GM19099 (cell line): ENCODE measurements at regions not wholly inside any gene's neighbourhood (a gene's known extent, or its start where the extent isn't known, plus 50 kb on each side); places are given as distances from the start of the nearest gene placed in this dataset.

ENCODE experiments used
- POLR2A ChIP-seq: IDR thresholded peaks from 3 replicates; pipeline ENCODE4 v1.6.1; 2011; ENCODE audit warnings: low read depth; ENCODE audit not compliant: insufficient read length; ENCODE audit errors: extremely low read depth

DNA sequence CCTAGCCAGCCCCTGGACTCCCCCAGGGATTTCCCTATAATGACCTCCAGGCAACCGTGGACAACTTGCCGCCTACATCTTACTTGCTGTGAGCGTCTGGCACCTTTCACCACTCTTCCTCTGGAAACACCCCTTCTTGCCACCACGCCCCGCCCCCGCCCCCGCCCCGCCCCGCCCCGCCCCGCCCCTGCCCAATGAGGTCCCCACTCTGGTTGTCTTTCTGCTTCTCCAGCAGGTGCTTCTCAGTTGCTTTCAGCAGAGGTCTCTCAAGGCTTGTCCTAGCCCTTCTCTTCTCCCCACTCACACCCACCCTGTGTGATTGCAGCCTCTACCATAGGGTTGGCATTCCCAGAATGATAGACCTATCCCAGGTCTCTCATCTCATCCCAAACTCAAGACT is 214.5 kb downstream of the EN1 start:
- no peak for TF ChIP-seq POLR2A

DNA sequence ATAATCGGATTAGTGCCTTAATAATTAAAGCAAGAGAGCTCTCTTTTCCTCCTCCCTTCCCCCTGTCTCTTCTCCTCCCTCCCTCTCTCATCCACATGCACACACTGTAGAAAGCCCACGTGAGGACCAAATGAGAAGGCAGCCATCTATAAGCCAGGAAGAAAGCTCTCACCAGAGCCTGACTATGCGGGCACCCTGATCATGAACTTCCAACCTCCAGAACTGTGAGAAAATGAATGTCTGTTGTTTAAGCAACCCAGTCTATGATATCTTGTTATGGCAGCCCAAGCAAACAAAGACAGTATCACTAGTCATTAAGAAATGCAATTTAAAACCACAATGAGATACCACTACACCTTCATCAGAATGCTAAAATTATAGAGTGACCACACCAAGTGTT is 220.3 kb downstream of the EN1 start:
- no peak for TF ChIP-seq POLR2A

DNA sequence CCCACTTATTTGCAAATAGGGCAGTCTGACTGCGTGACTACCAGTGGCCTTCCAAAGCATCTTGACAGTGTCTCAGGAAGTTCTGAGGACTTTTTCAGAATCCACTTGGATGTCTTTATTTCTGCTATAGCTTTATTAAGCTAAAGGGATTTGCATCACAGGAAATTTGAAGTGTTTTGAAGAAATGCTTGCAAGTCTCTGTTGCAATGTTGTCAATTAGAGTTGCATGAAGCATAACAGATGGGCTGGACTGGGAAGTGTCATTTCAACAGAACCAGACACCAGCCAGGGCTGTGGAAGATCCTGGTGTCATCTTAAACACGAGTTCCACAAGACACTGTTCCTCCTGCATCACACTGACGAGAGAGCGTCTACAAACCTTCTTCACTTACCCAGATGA is 224.5 kb downstream of the EN1 start:
- no peak for TF ChIP-seq POLR2A

DNA sequence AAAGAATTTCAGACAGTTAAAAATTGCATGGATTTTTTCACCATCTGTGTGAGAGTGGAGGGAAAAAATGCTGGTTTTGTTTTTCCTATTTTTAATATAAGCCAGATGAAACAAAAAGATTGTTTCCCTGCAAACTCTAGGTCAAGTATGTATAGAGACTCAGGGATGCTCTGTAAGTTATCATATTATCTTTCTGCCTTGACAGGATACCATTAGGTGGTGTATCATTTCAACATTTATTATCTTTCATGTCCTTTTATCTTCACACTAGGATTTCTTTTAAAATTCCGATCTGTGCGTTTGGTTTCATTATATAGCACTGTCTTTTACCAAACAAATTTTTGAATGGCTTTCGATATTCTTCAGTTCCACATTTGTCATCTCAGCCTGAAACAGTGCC is 225.3 kb downstream of the EN1 start:
- TF ChIP-seq POLR2A, result no peak

DNA sequence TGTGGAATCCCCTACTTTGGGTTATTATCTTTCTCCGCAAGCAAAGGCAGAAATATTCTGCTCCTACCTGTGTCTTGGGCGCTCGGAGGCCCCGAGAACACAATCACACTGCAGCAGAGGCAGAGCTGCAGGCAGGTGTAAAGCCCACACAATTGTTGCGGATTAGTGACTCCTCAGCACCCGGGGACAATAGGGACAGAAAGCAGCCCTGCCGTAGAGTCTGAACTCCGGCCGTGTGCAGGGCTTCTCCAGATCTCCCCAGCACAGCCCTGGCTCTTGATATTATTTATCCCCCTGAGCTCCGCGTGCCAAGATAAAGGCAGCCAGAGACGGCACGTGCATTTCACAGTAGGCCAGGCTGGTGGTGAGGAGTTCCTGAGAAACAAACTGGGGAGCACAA is 229.2 kb downstream of the EN1 start:
- no peak for TF ChIP-seq POLR2A

DNA sequence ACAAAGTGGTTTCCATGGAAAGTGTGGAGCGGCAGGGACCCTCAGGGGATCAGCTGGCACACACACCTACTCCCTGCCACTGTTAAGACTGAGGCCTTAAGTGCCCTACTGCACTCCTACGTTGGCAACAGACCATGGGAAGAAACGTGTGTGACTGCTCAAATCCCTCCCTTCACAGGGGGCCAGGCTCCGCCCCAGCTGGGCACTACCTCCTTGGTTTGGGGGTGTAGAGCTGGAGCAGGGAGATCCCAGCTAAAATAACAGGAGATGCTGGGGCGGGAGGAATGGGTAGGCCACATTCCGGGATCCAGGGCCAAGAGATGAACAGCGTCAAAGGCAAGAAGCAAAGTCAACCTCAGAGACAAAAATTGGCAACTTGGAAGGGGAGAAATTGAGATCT is 231.0 kb downstream of the EN1 start:
- no peak for TF ChIP-seq POLR2A

DNA sequence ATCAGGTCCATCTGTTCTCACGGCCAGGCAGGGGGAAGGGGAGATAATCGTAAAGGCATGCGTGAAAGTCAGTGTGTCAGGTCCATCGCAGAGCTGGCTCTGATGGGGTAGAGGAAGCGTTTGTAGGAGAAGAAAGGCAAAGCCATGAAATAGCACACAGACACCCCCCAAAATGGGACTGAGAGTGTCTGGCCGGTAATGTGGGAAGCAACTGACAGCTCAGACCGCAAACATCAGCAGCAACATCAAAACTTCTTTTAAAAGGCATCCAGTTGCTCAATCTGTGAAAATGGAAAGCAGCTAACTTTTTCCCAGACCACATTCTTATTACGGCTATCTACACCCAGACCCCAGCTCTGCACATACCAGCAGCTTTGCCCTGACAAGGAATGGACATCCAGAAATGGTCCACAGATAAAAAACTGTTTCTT is 232.6 kb downstream of the EN1 start:
- no peak for TF ChIP-seq POLR2A

DNA sequence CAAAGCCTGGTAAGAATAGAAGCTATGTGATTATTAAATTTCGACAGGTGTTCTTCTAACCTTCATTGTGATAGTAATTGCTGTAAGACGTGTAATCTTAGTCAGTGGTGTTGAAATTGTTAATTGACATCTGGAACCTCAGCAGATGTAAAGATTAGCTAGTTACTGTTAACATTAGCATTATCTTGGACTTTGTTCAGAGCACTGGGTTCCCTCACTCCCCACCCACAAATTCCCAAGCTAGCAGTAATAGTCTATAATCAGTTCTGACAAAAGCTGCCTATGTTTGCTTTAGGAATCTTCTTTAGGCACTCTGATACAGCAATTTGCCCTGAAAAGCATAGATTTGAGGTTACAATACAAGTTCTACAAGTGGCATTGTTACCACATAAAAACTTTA is 233.7 kb downstream of the EN1 start:
- TF ChIP-seq POLR2A, result no peak

DNA sequence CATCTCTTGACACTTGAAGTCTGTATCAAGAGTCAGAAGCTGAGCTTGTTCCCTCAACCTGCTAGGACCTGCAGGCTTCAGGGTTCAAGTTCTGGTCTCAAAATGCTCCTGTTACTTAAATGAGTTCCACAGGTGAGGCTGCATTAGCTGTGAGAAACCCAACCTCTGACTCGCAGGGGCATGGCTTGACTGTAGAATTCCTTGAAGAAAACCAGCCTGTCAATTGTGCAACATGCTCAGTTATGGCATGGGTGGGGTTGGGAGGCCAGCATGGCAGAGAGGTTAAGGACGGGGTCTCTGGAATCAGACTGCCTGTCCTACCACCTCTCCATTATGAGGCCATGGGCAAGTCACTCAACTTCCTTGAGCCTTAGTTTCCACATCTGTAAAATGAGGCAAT is 235.8 kb downstream of the EN1 start:
- TF ChIP-seq POLR2A, result no peak

DNA sequence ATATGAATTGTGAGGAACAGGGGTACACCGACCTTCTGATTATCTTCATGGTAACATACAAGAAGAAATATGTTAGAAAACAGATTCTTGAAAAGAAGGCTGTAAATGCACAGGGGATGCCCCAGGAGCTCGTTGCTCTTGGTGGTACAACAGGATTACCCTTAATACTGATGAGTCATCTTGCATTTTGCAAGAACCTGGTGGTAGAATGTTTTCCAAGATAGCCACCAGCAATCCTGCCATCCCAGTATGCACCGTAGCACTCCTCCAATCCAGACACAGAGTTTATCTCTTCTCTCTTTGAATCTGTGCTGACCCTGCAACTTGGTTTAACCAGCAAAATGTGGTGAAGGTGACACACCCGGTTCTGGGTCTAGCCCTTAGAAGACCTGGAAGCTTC is 238.3 kb downstream of the EN1 start:
- no peak for TF ChIP-seq POLR2A

DNA sequence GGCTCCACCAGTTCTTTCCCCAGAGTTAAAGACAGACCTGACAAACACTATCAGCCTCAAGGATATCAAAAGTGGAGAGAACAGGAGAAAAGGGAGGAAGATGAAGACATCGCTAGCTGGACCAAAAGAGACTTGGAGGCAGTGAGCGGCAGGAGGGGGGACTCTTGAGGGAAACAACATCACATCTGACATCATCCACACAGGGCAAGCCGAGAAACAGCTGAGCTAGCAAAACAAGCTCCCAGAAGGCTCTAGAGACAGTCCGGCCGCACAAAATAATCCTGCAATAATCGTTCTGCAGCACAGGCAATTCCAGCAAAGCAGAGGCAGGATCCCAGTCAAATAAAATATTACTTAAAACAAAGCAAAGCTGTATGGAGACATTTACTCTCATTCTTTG is 239.8 kb downstream of the EN1 start:
- TF ChIP-seq POLR2A, result no peak

DNA sequence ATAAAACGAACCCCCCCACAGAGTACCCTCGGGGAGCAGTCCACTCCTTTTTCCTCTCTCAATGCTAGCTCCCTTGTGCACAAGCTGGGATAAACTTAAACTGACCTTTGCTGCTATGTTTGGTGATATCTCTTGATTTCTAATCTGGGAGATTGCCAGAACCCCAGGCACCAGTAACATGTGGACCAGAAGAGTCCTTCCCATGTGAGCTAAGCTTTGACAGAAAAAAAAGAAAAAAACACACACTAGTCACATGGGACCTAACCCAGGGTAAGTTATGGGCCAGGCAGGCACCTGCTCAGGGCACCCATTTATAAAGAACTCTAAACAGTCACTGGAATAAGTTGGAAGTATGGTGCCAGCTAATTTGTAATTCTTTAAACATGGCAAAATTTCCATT is 242.6 kb downstream of the EN1 start:
- TF ChIP-seq POLR2A, result no peak

DNA sequence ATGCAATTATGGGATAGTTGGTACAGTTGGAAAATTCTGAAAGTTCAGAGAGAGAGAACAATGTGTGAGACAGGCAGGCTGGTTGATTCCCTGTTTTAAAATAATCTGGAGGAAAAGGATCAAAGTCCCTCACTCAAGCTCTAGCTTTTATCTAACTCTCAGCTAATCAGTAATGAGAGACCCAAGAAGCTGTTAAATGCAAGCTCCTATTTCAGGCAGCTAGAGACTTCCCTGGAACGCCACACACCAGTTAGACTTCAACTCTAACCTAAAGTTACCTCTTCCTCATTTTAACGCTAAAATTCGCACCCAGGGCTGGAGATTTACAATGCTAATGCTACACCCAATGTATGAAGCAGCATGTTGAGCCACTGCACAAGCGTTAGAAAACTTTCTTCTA is 243.1 kb downstream of the EN1 start:
- no peak for TF ChIP-seq POLR2A

DNA sequence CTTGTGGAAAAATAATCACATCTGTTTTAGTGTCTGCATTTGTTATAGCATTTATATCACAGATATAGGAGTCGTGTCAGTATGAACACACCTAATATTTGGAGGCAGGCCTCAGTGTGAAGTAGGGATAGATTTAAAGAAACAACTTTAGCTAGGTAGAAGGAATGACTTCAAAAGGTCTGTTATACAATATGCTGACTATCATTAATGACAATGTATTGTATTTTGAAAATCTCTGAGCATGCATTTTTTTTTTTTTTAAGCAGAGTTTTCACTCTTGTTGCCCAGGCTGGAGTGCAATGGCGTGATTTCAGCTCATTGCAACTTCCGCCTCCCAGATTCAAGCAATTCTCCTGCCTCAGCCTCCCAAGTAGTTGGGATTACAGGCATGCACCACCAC is 248.3 kb downstream of the EN1 start:
- no peak for TF ChIP-seq POLR2A

DNA sequence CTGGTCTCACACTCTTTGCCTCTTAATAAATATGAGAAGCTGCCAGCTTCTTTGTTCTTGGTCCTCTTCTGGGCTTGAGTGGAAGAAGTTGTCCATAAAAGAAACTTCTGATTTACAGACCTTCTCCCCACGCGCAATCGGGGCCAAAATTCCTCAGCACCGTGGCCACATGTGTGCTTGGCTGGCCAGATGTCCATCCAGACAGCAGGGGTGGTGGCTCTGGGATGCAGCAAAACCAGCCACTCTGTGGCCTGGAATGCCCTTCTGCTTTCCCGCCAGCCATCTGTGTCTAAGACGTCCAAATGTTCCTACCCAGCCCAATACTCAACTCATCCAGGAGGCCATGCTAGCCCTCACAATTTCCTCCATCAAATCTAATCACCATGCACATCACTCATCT is 250.8 kb downstream of the EN1 start:
- no peak for TF ChIP-seq POLR2A

DNA sequence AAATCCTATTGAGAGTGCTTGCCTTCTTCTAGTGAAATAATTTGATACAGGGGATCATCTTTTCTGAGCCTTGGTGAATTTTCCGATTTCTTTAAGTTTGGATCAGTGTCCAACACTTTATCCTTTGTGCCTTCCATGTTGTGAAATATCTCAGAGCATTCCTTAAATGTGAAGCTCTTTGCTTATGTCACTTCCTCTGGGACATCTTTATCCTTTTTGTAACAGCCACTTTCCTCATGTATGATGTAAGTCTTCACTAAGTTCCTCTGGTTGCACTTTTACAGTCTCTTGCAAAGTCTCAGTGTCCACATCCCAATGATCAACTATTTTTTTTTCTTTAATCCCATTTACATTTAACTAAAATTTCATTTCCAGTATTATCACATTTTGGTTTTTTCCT is 254.2 kb downstream of the EN1 start:
- no peak for TF ChIP-seq POLR2A

DNA sequence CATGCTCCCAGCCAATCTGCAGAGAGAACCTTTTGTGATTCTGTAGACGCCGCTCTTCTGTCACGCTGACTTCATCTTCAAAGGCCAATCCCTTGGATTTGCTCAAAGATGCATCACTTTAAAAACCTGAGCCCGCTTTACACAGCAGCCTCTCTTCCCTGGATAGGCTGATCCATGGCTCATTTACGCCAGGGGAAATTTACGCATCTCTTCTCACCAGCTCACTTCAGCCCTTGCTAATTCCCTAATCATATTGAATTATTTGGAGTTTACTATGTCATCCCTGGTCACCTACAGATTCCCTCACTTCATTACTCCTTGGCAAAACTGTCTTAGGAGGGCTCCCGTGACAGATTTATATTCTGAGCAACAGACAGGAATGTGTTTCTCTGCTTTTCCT is 256.2 kb downstream of the EN1 start:
- TF ChIP-seq POLR2A, result no peak

DNA sequence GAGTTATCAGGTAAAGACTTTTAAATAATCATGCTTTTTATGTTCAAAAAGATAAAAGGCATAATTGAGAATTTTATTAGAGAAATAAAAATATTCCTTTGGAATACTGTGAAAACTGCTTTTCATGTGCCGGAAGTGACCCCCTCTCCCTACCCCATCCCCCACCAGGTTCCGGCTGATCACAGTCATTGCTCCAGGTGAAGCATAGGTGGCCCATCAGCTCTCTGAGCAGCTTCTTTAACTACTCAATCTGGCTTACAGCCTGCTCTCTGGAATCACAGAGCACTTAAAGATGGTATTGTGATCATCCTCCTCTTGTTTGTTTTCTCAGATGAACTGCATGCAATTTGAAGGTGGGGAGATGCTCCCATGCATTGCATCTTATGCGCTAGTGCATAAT is 257.7 kb downstream of the EN1 start:
- no peak for TF ChIP-seq POLR2A
